ENCODE measurements at regions not wholly inside any gene's neighbourhood (a gene's known extent, or its start where the extent isn't known, plus 50 kb on each side); places are given as distances from the start of the nearest gene placed in this dataset.

GRCh38 chr3:145649368-145649887, 511.6 kb downstream of the PLOD2 start:
- Histone ChIP-seq H3K4me2 (ENCODE audit: low read length) (no peak overlapping the region), H3K9me3 (ENCODE audit: control insufficient read depth, insufficient read depth, low read length) (no peaks in the 10 kb centered on the region)

GRCh38 chr3:145650170-145650569, 510.8 kb downstream of the PLOD2 start:
- no peaks in the 10 kb centered on the region for H3K9me2 ChIP-seq (replicated peaks; ENCODE audit: control insufficient read depth, low read length)
- no peaks in the 10 kb centered on the region for H3K9me3 ChIP-seq (ENCODE audit: control insufficient read depth, insufficient read depth, low read length)
- H4K20me1 ChIP-seq (ENCODE audit: control insufficient read depth, insufficient read depth, low read depth, low read length): no peaks in the 10 kb centered on the region
- TF ChIP-seq EZH2phosphoT487 (IDR thresholded peaks at IDR 0.05; ENCODE audit: borderline replicate concordance, low read length) (no peak), CTCF (IDR thresholded peaks at IDR 0.05; ENCODE audit: low read depth, low read length, poor library complexity, severe bottlenecking) (no peak)
- no peaks in the 10 kb centered on the region for H3F3A ChIP-seq (ENCODE audit: control insufficient read depth, insufficient read depth)
- no peak overlapping the region for H3K4me3 ChIP-seq (ENCODE audit: low read length)
- H3K27ac ChIP-seq (ENCODE audit: low read depth, low read length): no peak overlapping the region
- H3K79me2 ChIP-seq (ENCODE audit: control insufficient read depth, low read length): no peaks in the 10 kb centered on the region
- no peak overlapping the region for H3K4me2 ChIP-seq (ENCODE audit: low read length)
- no peaks in the 10 kb centered on the region for H3K4me1 ChIP-seq (ENCODE audit: control insufficient read depth, low read length)
- no peaks in the 10 kb centered on the region for H3K27me3 ChIP-seq (ENCODE audit: control insufficient read depth, low read length)
- no peaks in the 10 kb centered on the region for H3K36me3 ChIP-seq (ENCODE audit: control insufficient read depth, low read length)

More at GRCh38 chr3:145649368-145649887, 511.6 kb downstream of the PLOD2 start:
- Histone ChIP-seq H3K27me3 (ENCODE audit: control insufficient read depth, low read length) (no peaks in the 10 kb centered on the region), H4K20me1 (ENCODE audit: control insufficient read depth, insufficient read depth, low read depth, low read length) (no peaks in the 10 kb centered on the region), H3K4me1 (ENCODE audit: control insufficient read depth, low read length) (no peaks in the 10 kb centered on the region), H3K36me3 (ENCODE audit: control insufficient read depth, low read length) (no peaks in the 10 kb centered on the region), H3K27ac (ENCODE audit: low read depth, low read length) (no peak overlapping the region), H3K79me2 (ENCODE audit: control insufficient read depth, low read length) (no peaks in the 10 kb centered on the region), H3K4me3 (ENCODE audit: low read length) (no peak overlapping the region), H3K9me2 (replicated peaks; ENCODE audit: control insufficient read depth, low read length) (no peaks in the 10 kb centered on the region), H3F3A (ENCODE audit: control insufficient read depth, insufficient read depth) (no peaks in the 10 kb centered on the region)
- no peak for TF ChIP-seq CTCF (IDR thresholded peaks at IDR 0.05; ENCODE audit: low read depth, low read length, poor library complexity, severe bottlenecking)
- no peak for TF ChIP-seq EZH2phosphoT487 (IDR thresholded peaks at IDR 0.05; ENCODE audit: borderline replicate concordance, low read length)

GRCh38 chr3:145671121-145671520, 489.9 kb downstream of the PLOD2 start:
- Histone ChIP-seq H3K79me2 (ENCODE audit: control insufficient read depth, low read length) (no peaks in the 10 kb centered on the region), H3K36me3 (ENCODE audit: control insufficient read depth, low read length) (no peaks in the 10 kb centered on the region), H3K9me3 (ENCODE audit: control insufficient read depth, insufficient read depth, low read length) (no peaks in the 10 kb centered on the region), H3K4me2 (ENCODE audit: low read length) (no peak overlapping the region), H3K4me3 (ENCODE audit: low read length) (no peak overlapping the region), H3K27ac (ENCODE audit: low read depth, low read length) (no peak overlapping the region), H4K20me1 (ENCODE audit: control insufficient read depth, insufficient read depth, low read depth, low read length) (no peaks in the 10 kb centered on the region), H3K27me3 (ENCODE audit: control insufficient read depth, low read length) (no peaks in the 10 kb centered on the region), H3F3A (ENCODE audit: control insufficient read depth, insufficient read depth) (no peaks in the 10 kb centered on the region), H3K9me2 (replicated peaks; ENCODE audit: control insufficient read depth, low read length) (no peaks in the 10 kb centered on the region), H3K4me1 (ENCODE audit: control insufficient read depth, low read length) (no peaks in the 10 kb centered on the region)
- TF ChIP-seq EZH2phosphoT487 (IDR thresholded peaks at IDR 0.05; ENCODE audit: borderline replicate concordance, low read length) (no peak), CTCF (IDR thresholded peaks at IDR 0.05; ENCODE audit: low read depth, low read length, poor library complexity, severe bottlenecking) (no peak)

Data from DOHH2 (cell line).